Motor neuron (in vitro differentiated cells): ENCODE measurements at regions not wholly inside any gene's neighbourhood (a gene's known extent, or its start where the extent isn't known, plus 50 kb on each side); places are given as distances from the start of the nearest gene placed in this dataset.
A peak's percentile ranks its signal among the peaks of the same experiment; 100 is the strongest.

ENCODE experiments used
- ATAC-seq, 8 experiments: fragments of 200-7000 bp; cut with Tn5 transposase; replicated peaks in 6 of 8; 2 replicates each; pipeline ENCODE4 v1.8.0; 2021; ENCODE audit warnings: mild to moderate bottlenecking in 8 of 8, moderate library complexity in 8 of 8
- H3K27ac ChIP-seq, 2 donors: fragments of 250-450 bp; sonication (Bioruptor Pico); 2 replicates each; pipeline ENCODE4 v1.9.0; 2021; ENCODE audit warnings: antibody characterized with exemption in 2 of 2, mild to moderate bottlenecking in 2 of 2, moderate library complexity in 1 of 2
- H3K4me1 ChIP-seq, 2 donors: fragments of 250-450 bp; sonication (Bioruptor Pico); replicated peaks in 1 of 2; 2 replicates each; pipeline ENCODE4 v1.6.1; 2021; ENCODE audit warnings: antibody characterized with exemption in 2 of 2, mild to moderate bottlenecking in 2 of 2, moderate library complexity in 1 of 2
- H3K4me3 ChIP-seq, 5 donors: fragments of 250-450 bp; sonication (Bioruptor Pico); 2 replicates each; pipeline ENCODE4 v1.9.0; 2021; ENCODE audit warnings: antibody characterized with exemption in 5 of 5, mild to moderate bottlenecking in 5 of 5, moderate library complexity in 4 of 5
- WGBS, 10 experiments: fragments of 450-650 bp; shearing (Covaris generic); methylation state at CpG; one replicate each; pipeline ENCODE4 v1.0.0; 2022; 5-methylcytosine and 5-hydroxymethylcytosine counted together
- in situ Hi-C, 9 experiments: fragments of 400-800 bp; cut with MboI; loops; one replicate each; pipeline ENCODE4 v1.15.0; 2021; ENCODE audit warnings: low sequenced_read_pairs in 9 of 9, low pct_unique_long_range_greater_than_20kb in 2 of 9; ENCODE audit not compliant: unreplicated experiment in 9 of 9

DNA sequence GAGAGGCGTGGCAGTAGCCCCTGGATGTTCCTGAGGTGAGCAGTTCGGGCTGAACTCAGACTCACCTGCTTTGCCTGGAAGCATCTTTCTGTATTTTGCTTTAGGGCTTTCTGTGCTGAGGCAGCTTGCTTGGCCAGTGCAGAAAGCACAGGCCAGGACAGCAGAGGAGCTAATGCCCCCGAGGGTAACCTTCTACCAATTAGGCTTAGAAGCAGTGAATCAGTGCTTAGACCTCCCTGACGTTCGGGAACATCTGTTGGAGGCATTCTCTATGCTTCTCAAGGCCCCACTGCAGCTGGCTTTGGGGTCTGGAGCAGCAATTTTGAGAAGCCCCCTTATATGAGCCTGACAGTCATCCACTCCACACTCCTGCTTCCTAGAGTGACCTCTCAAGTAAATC lies 350.7 kb upstream of the PROK2 start:
- ATAC-seq: no peak
- in situ Hi-C loops: no loop called here
- peaks cover 0 to 3% of the 10 kb centered on the region in 2 donors for H3K4me1 ChIP-seq
- no peak overlapping the region for H3K4me3 ChIP-seq
- no peak overlapping the region for H3K27ac ChIP-seq
- WGBS, 10 experiments: 87% methylated on average over 5 of the region's 5 CpGs; no CpG with 5 or more reads in 9 of the 10 experiments

DNA sequence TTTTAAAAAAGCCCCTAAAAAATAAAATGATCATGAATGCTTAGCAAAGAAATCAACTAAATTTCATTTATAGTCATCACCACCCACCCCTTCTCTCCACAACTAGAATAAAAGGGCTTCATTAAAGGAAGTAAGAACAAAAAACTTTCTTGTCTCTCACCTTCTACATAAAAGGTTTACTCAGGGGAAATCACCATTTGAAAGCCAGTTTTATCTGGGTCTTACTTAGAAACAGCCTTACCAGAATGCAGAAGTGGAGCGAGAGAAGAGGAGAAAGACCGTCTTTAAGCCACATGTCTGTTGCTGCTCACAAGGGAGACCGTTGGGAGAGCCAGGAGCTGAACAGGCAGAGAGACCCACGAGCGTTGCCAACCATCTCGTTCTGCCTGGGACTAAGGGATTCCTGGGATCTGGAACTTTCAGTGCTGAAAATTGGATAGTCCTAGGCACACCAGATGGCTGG lies 350.1 kb upstream of the PROK2 start:
- Histone ChIP-seq H3K4me3 (no peak overlapping the region), H3K4me1 (peaks cover 0 to 3% of the 10 kb centered on the region in 2 donors), H3K27ac (no peak overlapping the region)
- WGBS, 10 experiments: 40 to 80% (median 61%) methylated on average over 1 to 3 of the region's 6 CpGs; no CpG with 5 or more reads in 5 of the 10 experiments
- in situ Hi-C loops: no loop called here
- ATAC-seq: no peak

DNA sequence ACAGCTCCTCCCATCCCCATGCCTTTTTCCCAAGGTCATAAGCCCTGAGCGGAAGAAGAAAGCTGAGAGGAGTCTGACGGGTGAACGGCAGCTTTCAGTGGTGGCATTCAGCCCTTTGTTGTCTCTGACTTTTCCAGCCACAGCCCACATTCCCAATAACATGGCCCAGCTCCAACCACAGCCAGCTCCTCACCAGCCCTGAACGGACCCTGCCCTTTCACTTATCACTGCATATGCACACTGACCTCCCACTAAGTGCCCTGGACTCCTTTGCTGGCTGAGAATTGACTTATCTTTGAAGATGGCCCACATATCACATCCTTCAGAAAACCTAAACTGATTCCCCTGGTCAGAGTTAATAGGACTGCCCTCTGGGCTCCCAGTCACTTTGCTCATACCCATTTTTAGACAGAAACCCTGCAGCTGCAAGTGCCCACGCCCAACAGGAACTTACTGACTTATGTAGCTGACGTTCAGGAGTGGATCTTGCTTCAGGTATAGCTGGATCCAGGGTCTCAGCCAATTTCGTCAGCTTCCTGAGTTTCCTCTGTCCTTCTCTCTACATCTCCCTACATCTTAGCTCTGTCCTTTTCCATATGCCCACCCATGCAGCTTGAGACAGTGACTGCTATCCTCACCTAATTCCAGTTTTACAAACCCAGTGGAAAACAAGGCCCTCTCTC lies 348.5 kb upstream of the PROK2 start:
- 50 to 86% (median 81%) methylated on average over 1 to 7 of the region's 7 CpGs; no CpG with 5 or more reads in 4 of the 10 experiments for WGBS, 10 experiments
- ATAC-seq: peak in 1 of 8 experiments; percentile 63
- in situ Hi-C loops: no loop called here

DNA sequence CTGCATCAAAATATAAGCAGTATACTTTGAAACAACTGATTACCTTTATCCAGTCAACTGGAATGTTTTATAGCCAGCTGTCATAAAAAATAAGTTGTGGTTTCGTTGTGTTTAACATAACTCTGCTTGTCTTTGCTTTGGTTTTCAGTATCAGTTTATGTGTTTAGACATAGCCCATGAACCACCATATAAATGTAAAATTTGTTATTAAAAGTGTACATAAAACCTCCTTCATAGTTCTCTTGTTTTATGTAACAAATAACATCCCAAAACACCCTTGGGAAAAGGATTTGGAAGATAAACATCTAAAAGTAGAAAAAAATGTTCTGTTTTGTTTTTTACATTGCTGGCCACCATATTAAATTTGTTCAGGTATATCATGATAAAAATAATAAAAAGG lies 347.0 kb upstream of the PROK2 start:
- no peak for ATAC-seq
- WGBS, 10 experiments: 0 to 78% (median 41%) methylated on average over 1 of the region's 1 CpG; no CpG with 5 or more reads in 2 of the 10 experiments
- H3K27ac ChIP-seq: no peak overlapping the region

More for the DNA sequence above, 348.5 kb upstream of the PROK2 start:
- Histone ChIP-seq H3K4me1 (peaks cover 0 to 3% of the 10 kb centered on the region in 2 donors), H3K4me3 (no peak overlapping the region), H3K27ac (no peak overlapping the region)

DNA sequence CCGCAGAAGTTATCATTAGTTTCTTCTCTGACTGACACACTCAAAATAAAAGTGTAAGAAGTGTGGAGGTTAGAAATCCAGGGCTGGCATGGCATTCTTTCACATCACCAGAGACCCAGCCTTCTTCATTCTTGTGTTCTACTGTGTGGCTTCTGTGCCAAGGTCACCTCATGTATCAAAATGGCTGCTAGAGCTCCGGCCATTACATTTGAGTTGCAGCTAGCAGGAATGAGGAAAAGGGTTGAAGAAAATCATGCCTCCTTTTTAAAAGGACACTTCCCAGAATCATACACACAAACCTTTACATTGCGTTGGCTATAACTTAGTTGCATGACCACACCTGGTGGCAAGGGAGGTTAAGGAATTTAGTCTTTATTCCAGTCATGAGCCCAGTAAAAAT lies 345.6 kb upstream of the PROK2 start:
- ATAC-seq: no peak
- no peak overlapping the region for H3K4me3 ChIP-seq
- no peaks in the 10 kb centered on the region for H3K4me1 ChIP-seq
- H3K27ac ChIP-seq: no peak overlapping the region
- WGBS, 10 experiments: 90 to 100% (median 100%) methylated on average over 1 to 3 of the region's 3 CpGs
- in situ Hi-C loops: no loop called here

More for the DNA sequence above, 347.0 kb upstream of the PROK2 start:
- Histone ChIP-seq H3K4me1 (no peaks in the 10 kb centered on the region), H3K4me3 (no peak overlapping the region)
- in situ Hi-C loops: no loop called here

DNA sequence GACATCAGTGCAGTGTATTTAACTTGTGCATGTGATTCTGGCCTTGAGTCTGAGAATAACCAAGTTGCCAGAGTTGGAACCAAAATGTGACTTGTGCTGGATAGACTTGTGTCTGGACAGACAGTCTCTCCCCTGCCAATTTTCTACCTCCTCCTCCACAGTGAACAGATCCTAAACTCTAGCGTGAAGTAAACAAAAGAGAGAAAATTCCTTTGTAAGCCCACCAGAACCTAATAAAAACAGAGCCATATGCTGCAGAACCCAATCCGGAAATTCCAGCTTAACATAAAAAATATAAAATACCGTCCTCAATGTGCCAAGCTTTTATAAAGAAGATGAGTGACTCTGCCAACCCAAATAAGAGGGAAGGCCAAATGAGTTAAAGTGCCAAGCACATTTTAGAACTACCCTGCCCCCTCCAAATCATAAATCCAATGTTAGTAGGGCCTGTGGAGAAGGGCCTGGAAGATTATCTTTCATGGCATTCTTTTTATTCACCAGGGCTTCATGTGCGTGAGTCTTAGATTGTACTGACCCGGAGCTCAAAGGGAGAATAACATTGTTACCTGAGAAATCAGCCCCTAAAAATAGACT lies 344.6 kb upstream of the PROK2 start:
- WGBS, 10 experiments: 31 to 100% (median 91%) methylated on average over 1 to 5 of the region's 5 CpGs
- Histone ChIP-seq H3K4me1 (no peaks in the 10 kb centered on the region), H3K27ac (no peak overlapping the region), H3K4me3 (no peak overlapping the region)
- no peak for ATAC-seq
- in situ Hi-C loops: no loop called here

DNA sequence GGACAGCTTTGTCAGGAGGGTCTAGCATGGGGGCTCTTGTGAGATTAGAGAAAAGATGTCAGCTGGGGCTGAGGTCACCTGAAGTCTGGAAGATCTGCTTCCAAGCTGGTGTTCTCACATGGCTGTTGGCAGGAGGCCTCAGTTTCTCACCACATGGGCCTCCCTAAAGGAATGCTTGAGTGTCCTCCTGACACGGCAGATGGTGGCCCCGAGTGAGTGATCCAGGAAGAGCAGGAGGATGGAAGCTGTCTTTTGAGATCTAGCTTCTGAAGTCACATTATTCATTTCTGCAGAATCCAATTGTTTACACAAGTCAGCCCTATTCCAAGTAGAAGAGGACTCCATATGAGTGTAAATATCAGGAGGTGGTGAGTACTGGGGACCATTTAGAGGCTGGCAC lies 344.0 kb upstream of the PROK2 start:
- no peak for ATAC-seq
- in situ Hi-C loops: no loop called here
- Histone ChIP-seq H3K4me3 (no peak overlapping the region), H3K4me1 (no peaks in the 10 kb centered on the region), H3K27ac (no peak overlapping the region)
- whole genome bisulfite sequencing, 10 experiments: 80 to 100% (median 100%) methylated on average over 1 to 2 of the region's 2 CpGs; no CpG with 5 or more reads in 6 of the 10 experiments

DNA sequence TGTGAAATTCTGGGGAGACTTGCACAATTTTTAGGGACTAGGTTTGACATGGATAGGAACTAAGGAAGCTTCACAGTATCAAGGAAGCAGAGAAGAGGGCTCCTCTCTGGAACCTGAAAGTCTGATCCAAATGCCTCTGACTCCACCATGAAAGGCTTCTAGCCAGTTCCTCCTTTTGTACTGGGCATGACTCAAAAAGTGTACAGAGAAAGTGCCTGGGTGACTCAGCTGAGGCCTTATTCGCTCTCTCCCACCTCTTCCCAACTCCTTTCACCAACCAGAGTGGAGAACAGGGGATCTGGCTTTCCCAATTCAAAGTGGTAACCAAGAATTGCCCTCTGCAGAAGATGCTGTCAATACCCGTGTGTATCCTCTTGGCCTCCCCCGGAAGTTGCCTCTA lies 342.9 kb upstream of the PROK2 start:
- in situ Hi-C loops: no loop called here
- no peaks in the 10 kb centered on the region for H3K4me1 ChIP-seq
- H3K27ac ChIP-seq: no peak overlapping the region
- WGBS, 10 experiments: 40 to 100% (median 83%) methylated on average over 1 to 3 of the region's 3 CpGs; no CpG with 5 or more reads in 5 of the 10 experiments
- no peak overlapping the region for H3K4me3 ChIP-seq
- ATAC-seq: no peak

DNA sequence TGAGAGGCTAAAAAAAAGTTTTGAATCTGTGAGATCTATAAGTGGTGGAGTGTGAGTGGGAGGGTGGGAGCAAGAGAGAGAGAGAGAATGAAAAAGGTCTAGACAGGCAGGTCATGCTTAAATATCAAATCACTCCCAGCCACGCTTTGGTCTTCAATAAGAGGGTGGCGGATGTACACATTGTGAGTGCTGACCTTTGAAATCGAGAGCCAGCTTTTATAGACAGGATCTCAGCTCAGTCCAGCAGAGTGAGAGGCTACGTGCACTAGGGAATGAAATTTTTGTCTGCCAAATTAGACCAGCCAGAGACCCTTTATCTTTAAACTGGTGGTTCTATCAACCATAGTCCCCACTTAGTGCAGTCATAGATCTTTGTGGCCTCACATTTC lies 342.3 kb upstream of the PROK2 start:
- no peak overlapping the region for H3K27ac ChIP-seq
- no peak for ATAC-seq
- WGBS, 10 experiments: 64 to 94% (median 82%) methylated on average over 2 to 4 of the region's 4 CpGs; no CpG with 5 or more reads in 1 of the 10 experiments
- H3K4me3 ChIP-seq: no peak overlapping the region
- H3K4me1 ChIP-seq: no peaks in the 10 kb centered on the region
- in situ Hi-C loops: no loop called here

DNA sequence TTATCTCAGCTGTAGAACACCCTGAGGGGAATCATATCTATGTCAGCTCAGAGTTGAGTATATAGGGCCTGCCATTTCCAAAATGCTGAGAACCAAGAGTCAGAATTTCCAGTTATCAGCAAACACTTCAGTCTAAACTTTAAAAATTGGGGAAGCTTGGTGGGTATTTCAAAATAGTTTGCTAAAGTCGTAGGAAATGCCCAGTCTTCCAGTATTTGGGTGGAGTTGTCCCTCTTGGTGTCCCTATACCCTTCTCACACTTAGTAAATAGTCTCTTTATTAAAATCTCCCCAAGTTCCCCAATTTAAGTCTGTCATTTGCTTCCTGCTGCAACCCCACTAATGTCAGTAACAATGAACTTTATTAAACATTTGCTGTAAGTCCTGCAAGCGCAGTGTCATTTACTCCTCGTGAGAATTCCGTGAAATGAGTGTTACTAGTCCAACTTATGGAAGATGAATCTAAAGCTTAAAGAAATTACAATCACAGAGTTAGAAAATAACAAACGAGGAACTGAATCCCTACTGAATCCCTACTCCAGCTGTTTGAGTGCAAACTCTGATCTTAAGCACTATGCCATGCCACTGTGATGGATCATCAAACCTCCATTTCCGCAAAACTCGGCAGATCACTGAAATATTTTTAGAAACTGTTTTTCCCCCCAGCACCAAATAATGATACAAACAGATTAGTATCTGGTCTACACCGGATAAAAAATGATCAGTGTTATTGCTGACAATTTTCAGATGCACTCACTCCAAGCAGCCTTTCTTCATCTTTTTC lies 341.7 kb upstream of the PROK2 start:
- 52 to 94% (median 85%) methylated on average over 4 to 8 of the region's 8 CpGs for WGBS, 10 experiments
- H3K4me1 ChIP-seq: no peaks in the 10 kb centered on the region
- in situ Hi-C loops: no loop called here
- no peak for ATAC-seq
- H3K4me3 ChIP-seq: no peak overlapping the region
- no peak overlapping the region for H3K27ac ChIP-seq

DNA sequence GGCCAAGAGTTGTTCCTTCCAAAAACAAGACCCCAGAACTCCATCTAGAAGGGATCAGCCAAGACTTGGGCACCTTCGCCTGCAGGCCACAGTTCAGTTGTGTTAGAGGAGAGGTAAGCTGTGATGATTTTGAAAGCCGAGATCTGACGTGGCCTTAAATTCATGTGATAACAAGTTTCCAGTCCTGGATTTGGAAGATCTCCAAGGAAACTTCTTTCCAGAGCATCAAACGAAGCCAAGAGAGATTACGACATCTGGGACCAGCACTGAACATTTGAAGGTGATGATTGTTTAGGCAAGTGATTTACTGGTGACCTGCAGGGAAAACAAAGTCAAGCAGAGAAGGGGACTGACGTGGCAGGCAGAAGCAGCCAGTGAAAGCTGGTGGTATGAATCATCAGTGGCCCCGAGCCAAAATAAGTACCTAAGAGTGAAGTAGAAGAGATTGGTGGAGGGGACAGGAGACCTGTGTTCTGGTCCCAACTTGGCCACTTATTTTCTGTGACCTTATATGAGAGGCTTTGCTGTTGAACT lies 339.0 kb upstream of the PROK2 start:
- in situ Hi-C loops: no loop called here
- Histone ChIP-seq H3K4me3 (no peak overlapping the region), H3K4me1 (no peaks in the 10 kb centered on the region), H3K27ac (no peak overlapping the region)
- WGBS, 10 experiments: 4 to 100% (median 68%) methylated on average over 3 to 7 of the region's 7 CpGs; no CpG with 5 or more reads in 1 of the 10 experiments
- ATAC-seq: peak in 5 of 8 experiments; percentile 9 to 91 (median 66)

DNA sequence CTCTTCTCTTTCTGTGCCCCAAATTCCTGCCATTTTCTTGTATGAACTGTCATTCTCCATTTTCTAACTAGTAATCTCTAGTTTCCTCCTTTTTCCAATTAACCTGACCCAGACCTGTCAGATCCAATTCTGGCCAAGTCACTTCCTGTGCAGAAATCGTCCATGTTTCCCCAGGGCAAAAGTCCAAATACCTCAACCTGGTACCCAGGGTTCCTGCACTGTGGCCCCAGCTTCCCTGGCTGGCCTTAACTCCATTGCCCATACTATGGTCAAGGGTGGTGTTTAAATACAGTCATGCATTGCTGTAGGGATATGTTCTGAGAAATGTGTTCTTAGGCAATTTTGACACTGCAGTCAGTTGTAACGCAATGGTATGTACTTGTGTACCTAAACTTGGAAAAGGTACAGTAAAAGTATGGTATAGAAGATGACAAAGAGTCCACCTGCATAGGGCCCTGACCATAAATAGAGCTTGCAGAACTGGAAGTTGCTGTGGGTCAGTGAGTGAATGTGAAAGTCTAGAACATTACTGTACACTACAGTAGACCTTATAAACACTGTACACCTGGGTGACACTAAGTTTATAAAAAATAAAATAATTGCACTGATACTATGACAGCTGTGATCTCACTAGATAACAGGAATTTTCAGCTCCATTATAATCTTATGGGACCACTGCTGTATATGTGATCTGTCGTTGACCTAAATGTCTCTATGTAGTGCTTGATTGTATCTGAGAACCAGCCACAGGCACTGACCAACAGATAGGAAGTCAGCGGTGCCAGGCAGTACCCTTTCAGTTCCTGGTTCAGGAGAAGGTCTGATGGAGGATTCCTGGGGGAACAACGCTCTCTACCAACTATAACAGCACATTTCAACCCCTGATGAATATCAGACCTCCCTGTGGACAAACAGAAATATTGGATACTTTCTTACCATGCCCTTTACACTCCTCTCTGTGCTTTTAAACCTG lies 336.1 kb upstream of the PROK2 start:
- in situ Hi-C loops: no loop called here
- no peaks in the 10 kb centered on the region for H3K4me1 ChIP-seq
- WGBS, 10 experiments: 31 to 100% (median 84%) methylated on average over 1 to 4 of the region's 5 CpGs
- ATAC-seq: no peak
- H3K27ac ChIP-seq: no peak overlapping the region
- no peak overlapping the region for H3K4me3 ChIP-seq
